CD4-positive, alpha-beta T cell treated with Interleukin-4 for 1 hour (primary cell): ENCODE measurements at regions not wholly inside any gene's neighbourhood (a gene's known extent, or its start where the extent isn't known, plus 50 kb on each side); places are given as distances from the start of the nearest gene placed in this dataset.
"Not testable (repeated sequence)": the region's sequence is repeated elsewhere in the genome, so short reads cannot be mapped to it uniquely, and the experiment has no call there.

Source experiments
- DNase-seq, 2 donors: peaks; one replicate each; pipeline ENCODE4 v3.0.0-alpha.2; 2020 to 2022

GRCh38 chr4:138790706-138791340, 224.8 kb upstream of the NOCT start:
- DNase-seq, result no peak

DNA sequence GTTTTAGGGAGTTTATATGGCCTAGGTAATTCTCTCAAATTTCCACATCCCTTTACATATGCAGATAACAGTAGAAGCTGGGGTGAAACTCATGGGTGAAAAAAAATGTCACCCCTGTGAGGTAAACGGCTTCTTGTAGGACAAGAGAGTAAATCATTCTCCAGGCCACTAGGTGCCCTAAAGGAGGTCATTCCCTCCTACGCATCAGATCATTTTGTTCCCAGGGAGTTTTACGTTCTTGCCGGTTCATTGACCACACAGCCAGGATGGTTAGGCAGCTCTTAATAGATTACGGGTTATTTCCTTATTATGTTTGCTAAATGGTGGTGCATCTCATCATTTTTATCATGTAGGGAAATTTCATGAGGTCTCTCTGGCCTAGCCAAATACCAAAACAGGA, 225.8 kb upstream of the NOCT start:
- DNase-seq, result no peak

DNA sequence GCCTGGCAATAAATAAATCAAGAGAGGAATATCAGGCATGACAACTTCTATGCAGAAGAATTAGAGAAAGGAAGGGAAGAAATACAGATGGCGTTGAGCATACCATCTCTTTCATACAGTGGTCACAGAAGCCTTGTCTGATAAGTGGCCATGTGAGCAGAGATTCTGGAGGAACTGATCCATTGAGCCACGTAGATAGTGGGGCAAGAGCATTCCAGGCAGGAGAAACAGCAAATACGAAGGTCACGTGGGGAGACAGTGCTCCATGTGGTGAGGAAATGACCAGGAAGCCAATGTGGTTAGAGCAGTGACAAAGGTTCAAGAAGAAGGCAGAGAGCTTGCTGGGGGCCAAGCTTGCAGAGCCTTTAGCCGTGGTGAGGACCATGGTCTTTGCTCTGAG, 226.7 kb upstream of the NOCT start:
- no peak for DNase-seq

DNA sequence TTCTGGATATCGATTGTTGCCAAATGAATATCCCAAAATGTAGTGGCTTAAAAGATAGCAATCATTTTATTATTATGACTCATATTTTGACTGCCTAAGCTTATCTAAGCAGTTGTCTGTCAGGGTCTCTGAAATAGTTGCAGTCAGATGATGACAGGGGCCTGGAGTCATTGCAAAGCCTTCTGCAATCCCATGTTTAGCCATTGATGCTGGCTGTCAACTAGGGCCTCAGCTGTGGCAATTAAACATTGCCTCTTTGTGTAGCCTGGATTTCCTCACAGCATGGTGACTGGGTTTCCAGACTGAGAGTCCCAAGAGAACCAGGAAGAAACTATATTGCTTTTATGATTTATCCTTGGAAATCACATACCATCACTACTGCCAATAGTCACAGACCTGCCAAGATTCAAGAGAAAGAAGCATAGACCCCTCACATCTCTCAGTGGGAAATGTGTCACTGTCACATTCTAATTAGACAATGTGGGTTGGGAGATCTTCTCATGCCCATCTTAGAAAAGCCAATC, 227.3 kb upstream of the NOCT start:
- DNase-seq, result no peak

- DNase-seq, result not testable (repeated sequence)
These were observed 235.8 kb upstream of the NOCT start for GRCh38 chr4:138779761-138780160.

DNA sequence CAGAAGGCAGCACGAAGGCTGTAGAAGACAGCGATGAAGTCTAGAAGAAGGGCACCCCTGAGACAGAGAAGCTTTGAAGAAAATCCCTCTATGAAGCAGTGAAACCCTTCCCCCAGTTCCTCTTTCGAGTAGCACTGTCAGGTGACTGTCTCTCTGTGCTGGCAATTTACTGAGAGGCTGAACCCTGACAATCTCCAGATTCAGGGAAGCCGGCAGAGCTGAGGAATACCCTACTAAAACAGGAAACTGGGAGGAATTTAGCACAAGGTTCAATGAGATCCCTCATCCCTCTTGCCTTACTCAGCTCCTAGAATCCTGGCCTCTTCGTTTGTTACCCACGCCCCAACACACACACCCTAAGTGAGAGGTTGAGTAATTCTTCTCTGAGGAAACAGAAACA, 239.7 kb upstream of the NOCT start:
- peak in 1 of 2 donors; percentile 12 for DNase-seq

DNA sequence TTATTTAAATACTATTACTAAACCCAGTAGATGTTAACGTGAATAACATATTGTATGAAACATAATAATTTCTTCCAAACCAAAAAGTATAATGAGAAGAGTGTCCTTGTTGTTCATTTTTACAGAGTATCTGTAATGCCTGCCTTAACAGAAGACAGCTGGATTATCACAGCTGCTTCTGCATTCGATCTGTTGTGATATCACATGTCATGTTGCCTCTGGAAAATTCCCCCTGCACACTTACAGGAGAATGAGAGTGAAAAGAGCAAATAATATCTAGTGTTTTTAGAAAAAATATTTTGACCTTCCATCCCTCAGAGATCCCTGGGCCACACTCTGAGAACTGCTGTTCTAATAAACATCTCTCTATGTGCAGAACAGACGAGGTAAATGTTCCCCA, 240.1 kb upstream of the NOCT start:
- no peak for DNase-seq

DNA sequence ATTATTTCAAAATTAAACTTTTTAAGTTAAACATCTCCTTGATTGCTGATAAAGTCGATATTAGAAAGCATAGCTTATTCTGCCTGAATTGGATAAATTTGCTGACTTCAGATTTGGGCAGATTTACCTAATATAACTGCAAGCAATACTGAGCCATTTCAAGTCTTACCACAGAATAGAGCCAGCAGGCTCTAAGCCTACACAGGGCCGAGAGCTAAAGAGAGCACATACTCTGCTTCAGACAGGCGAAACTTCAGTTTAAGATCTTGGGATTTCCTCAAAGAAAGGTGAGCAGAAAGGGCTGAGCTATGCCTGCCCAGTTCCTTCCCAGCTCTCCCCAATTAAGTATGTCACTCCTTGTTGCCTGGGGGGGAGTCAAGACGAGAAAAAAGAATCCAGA, 240.6 kb upstream of the NOCT start:
- no peak for DNase-seq

- not testable (repeated sequence) for DNase-seq
These were observed 241.5 kb upstream of the NOCT start for GRCh38 chr4:138774125-138774524.

DNA sequence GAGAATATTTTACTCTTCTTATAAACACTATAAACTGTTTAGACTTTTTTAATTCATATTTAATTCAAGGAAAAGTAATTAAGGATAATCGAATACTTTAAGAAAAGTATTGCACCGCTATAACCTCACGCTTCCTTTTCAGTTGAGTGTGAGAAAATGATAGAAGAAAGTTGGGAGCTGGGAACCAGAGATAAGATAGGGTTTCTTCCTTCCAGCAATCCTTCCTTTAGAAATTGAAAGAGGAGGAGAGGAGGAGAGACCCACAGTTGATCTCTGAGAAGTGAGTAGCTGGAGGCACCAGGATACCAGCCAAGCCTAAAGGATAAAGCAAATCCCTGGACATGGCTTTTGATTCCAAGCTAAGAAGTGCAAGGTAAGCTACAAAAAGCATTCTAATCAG, 242.3 kb upstream of the NOCT start:
- DNase-seq, result no peak

GRCh38 chr4:138772366-138772765, 243.2 kb upstream of the NOCT start:
- DNase-seq, result no peak

- no peak for DNase-seq
These were observed 244.8 kb upstream of the NOCT start for GRCh38 chr4:138770818-138771217.

GRCh38 chr4:138766332-138766731, 249.2 kb upstream of the NOCT start:
- DNase-seq, result no peak

GRCh38 chr4:138765442-138765841, 250.1 kb upstream of the NOCT start:
- DNase-seq, result no peak

DNA sequence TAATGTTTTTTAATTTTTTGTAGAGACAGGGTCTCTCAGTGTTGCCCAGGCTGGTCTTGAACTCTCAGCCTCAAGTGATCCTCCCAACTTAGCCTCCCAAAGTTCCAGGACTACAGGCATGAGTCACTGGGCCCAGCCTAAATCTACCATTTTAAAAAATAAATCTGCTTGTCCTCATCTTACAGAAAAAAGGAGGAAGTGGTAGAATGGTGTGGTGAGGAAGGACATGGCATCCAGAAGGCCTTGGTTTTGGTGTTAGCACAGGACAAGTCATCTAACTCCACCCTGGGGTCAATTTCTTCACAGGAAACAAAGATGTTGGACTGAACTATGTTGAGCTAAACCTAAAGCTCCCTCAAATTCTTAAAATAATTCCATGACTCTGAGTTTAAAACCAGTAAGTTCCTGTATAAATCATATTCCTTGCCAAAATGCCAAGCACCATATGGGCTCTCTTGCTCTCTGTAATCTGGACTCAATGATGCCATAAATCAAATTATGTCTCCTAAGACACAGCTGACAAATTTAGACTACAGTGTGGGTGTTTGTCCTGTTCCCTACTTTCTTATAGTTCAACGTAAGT, 253.9 kb upstream of the NOCT start:
- DNase-seq, result no peak

GRCh38 chr4:138759554-138759902, 256.1 kb upstream of the NOCT start:
- no peak for DNase-seq

- DNase-seq, result no peak
These were observed 256.6 kb upstream of the NOCT start for GRCh38 chr4:138758876-138759553.

DNA sequence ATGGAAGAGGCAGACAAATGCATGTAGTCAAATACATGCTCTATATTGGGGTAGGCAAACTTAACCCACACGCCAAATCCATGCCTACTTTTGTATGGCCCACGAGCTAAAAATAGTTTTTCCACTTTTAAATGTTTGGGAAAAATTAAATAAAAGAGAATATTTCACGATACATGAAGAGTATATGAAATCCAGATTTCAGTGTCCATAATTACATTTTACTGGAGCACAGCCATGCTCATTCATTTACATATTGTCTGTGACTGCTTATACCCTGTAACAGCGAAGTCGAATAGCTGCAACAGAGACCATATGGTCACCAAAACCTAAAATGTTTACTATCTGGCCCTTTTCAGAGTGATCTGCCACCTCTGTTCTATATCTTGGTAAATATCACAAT, 257.4 kb upstream of the NOCT start:
- DNase-seq, result no peak

DNA sequence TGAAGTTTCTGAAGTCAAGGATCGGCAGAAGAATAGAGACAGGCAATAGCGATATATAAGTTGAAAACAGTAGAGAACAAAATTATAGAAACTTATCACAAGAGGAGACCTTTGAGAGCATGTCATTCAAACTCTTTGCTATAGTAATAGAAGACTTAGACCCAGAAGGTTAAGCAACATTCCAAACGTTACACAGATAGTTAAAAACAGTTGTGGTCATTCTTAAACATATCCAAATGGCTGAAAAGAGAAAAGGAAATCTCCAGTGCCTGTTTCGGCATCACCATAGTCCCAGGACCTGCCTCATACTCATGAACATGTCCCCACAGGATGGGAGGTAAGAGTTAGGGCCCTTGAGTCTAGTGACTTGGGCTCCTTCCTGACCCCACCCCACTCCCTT, 258.1 kb upstream of the NOCT start:
- DNase-seq, result no peak

GRCh38 chr4:138756519-138756918, 259.1 kb upstream of the NOCT start:
- DNase-seq, result no peak

- no peak for DNase-seq
These were observed 264.3 kb upstream of the NOCT start for GRCh38 chr4:138751309-138751708.

DNA sequence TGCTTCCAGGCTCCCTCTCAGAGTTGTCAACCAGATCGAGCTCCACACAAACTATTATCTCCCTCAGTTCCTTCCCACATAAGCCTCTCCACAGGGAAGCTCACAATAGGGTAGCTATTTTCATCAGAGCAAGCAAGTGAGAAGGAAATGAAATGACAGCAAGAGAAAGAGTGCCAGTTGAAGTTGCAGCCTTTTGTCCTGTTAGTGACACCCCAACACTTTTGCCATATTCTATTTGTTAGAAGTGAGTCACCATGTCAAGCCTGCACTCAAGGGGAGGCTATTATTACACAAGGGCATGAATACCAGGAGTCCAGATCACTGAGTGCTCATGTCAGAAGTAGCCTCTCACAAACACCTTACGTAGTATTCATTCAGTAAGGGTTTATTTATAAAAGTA, 266.3 kb upstream of the NOCT start:
- no peak for DNase-seq

GRCh38 chr4:138741766-138742377, 273.7 kb upstream of the NOCT start:
- DNase-seq, result no peak
